ENCODE measurements at regions not wholly inside any gene's neighbourhood (a gene's known extent, or its start where the extent isn't known, plus 50 kb on each side); places are given as distances from the start of the nearest gene placed in this dataset.

GRCh38 chr10:47195274-47195885 is 104.6 kb upstream of the GDF10 start:
- DNase-seq, result peak; percentile 19

DNA sequence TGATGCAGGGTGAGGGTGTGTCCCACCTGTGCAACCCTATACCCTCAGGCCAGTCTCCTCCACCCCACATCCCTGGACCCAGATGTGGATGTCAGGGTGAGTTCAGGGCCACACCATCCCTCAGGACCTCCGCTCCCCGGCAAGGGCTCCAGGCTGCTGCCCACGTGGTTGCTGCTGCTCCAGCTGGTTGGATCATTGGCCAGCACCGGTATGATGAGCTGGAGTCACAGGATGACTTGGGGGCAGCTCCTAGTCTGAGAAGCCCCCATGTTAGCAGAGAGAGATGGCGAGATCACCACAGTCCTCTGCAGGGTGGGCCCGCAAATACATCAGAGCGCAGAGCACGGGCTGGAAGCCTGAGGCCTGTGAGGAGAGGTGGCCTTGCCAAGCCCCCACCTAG is 103.3 kb upstream of the GDF10 start:
- DNase-seq, result no peak

- no peak for DNase-seq
Observed at GRCh38 chr10:47198221-47198620, 101.8 kb upstream of the GDF10 start.

GRCh38 chr10:47205192-47205591 is 94.8 kb upstream of the GDF10 start:
- DNase-seq, result no peak

DNA sequence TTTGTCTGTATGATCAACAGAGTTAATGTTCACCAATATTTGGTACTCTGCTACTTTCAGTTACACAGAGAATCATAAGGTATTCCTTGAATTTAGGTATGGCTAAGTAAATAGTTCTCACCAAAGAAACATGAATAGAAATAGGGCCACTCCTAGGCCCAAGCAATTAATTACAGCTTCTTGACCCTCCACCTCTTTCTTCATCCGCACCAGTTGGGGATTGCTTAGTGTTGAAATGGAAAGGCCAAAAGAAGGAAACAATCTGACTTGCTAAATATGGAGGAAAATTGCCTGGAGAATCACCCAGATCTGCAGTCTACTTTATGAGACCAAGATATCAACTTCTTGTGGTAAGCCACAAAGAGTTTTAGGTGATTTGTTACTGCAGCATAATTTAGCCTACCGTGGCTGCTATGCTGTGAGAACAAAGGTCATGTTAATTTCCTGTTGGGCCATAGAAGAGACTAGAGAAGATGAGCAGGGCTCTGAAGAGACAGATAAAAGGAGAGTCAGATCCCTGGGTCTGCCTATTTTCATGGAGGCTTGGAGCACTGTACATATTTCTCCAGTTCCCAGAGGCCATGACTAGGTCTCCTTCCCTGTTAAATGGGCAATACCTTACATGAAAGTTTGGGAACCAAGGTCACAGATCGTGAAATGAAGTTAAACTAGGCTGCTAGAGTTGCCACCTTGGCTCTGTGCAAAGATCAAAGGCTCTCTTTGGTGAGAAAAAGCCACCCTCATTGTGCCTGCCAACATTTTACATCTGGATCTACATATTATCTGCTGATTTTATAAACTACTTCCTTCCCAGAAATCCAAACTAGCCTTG is 93.3 kb upstream of the GDF10 start:
- no peak for DNase-seq

DNA sequence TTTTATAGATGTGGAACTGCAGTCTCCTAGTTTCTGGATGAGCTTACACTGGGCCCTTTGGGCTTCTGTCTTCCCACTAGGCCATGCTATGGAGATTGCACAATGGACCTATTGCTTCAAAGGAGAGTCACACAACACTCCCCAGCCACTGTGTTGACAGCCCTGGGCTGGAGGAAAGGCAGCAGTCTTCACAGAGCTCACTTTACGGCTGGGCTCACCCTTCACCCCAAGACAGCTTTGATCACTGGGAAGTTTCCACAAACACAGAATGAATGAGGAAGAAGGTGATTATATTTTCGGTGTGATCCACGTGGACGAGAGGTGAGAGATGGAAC is 92.7 kb upstream of the GDF10 start:
- DNase-seq, result no peak

GRCh38 chr10:47207894-47208469 is 92.0 kb upstream of the GDF10 start:
- no peak for DNase-seq

- DNase-seq, result no peak
Observed at GRCh38 chr10:47209466-47209865, 90.5 kb upstream of the GDF10 start.

GRCh38 chr10:47214520-47214919 is 85.5 kb upstream of the GDF10 start:
- no peak for DNase-seq

GRCh38 chr10:47217113-47217512 is 82.9 kb upstream of the GDF10 start:
- no peak for DNase-seq

GRCh38 chr10:47218803-47219202 is 81.2 kb upstream of the GDF10 start:
- no peak for DNase-seq

- no peak for DNase-seq
Observed at GRCh38 chr10:47222461-47222860, 77.5 kb upstream of the GDF10 start.

DNA sequence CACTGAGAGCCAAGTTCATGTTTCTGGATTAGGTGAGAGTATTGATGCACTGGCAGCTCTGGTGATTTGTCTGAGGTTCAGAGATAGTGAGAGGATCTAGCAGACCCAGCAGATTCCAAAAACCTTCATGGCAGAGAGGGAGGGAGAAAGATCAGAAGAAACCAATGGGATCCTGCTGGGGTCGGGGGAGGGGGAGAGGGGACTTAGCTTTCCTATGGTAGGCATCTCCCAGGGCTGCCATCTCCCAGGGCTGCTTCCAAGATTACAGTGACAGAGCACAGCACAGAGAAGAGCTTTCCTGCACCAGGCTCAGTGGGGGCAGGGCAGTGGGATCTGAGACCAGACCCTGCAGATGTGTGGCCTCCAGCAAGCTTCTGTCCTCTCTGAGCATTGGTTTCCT is 76.8 kb upstream of the GDF10 start:
- no peak for DNase-seq

DNA sequence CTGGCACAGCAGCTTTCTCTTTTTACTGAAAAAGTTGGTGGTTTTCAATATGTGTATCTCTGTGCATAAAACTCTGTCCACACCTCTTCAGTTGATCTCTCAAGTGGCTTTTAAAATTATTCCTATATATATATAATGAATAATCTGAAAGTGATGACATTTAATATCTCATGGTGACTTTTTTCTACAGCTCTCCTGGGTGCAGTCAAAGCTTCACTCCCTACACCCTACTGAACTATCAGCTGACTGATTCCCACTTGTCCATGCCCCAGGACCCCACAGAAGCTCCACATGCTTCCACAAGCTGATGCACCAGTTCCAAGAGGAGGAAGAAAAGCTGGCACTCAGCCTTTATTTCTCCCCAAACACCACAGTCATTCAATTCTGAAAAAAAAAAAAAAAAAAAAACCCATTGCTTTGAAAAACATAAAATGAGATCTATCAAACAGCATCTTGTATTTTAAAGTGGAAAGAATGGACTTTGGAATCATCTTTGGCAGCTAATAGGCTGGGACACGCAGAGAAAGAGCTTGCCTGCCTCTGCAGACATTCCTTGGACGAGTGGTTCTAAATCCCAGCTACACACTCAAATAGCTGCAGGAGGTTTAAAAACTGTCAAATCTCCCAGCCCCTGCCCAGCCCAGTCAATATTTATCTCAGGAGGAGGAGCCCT is 75.3 kb upstream of the GDF10 start:
- DNase-seq, result no peak

- no peak for DNase-seq
Observed at GRCh38 chr10:47225219-47225927, 74.6 kb upstream of the GDF10 start.

GRCh38 chr10:47225928-47226645 is 73.9 kb upstream of the GDF10 start:
- DNase-seq, result no peak

- no peak for DNase-seq
Observed at GRCh38 chr10:47230482-47230881, 69.5 kb upstream of the GDF10 start.

DNA sequence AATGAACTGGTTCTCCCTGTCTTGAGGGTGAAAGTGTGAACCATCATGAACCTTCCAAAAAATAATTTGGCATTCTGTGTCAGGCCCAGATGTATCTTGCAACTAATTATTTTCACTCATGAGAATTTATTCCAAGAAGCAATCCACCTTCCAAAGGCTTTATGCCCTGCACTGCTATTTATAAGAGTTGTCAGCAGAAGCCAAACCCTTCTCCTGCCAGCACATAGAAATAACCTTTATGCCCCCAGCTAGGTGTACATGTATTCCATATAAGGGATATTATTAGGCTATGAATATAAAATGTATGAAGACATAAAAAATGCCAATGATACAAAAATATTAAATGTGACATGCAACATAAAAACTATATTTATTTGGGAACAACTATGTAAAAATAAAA is 69.0 kb upstream of the GDF10 start:
- no peak for DNase-seq

GRCh38 chr10:47231414-47231813 is 68.6 kb upstream of the GDF10 start:
- DNase-seq, result no peak

GRCh38 chr10:47233631-47234030 is 66.4 kb upstream of the GDF10 start:
- no peak for DNase-seq

DNA sequence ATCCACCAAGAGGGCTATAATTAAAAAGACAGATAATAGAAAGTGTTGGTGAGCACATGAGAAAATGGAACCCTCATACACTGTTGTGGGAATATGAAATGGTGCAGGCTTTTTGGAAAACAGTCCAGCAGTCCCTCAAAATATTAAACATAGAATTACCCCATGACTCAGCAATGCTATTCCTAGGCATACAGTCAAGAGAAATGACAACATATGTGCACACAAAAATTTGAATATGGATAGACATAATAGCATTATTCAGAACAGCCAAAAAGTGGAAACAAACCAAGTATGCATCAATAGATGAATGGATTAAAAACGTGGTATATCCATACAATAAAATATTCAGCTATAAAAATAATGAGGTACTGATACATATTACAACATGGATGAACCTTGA is 64.5 kb upstream of the GDF10 start:
- DNase-seq, result no peak

Data from stimulated activated CD4-positive, alpha-beta T cell treated with anti-CD3 and anti-CD28 coated beads, Interleukin-12 subunit alpha, Interleukin-12 subunit beta, amount 100 ng/mL, for 4 hours (primary cell).